Spleen (tissue), 11 donors: ENCODE measurements at regions not wholly inside any gene's neighbourhood (a gene's known extent, or its start where the extent isn't known, plus 50 kb on each side); places are given as distances from the start of the nearest gene placed in this dataset.

ENCODE experiments used
- DNase-seq: peaks from one replicate; pipeline ENCODE4 v3.0.0-alpha.2; 2020
- H3K27ac ChIP-seq, 8 donors: fragments of 200-600 bp; sonication (generic) in 7 of 8; 1 replicate in 4 of 8; 2 replicates in 4 of 8; pipeline versions ENCODE4 v1.5.0 to v1.8.0; 2016 to 2021; ENCODE audit warnings: inconsistent platforms in 4 of 8, mild to moderate bottlenecking in 4 of 8, moderate library complexity in 1 of 8
- H3K27me3 ChIP-seq, 7 donors: fragments of 200-600 bp; sonication (generic) in 6 of 7; replicated peaks in 1 of 7; 1 replicate in 4 of 7; 2 replicates in 3 of 7; pipeline versions ENCODE4 v1.5.0 to v1.8.0; 2016 to 2021; ENCODE audit warnings: inconsistent platforms in 3 of 7, mild to moderate bottlenecking in 1 of 7
- H3K36me3 ChIP-seq, 6 donors: fragments of 200-600 bp; sonication (generic) in 5 of 6; 1 replicate in 4 of 6; 2 replicates in 2 of 6; pipeline versions ENCODE4 v1.5.0 to v1.8.0; 2016 to 2021; ENCODE audit warnings: inconsistent platforms in 2 of 6
- H3K4me1 ChIP-seq, 6 donors: fragments of 200-600 bp; sonication (generic) in 5 of 6; 1 replicate in 3 of 6; 2 replicates in 3 of 6; pipeline versions ENCODE4 v1.5.0 to v1.8.0; 2016 to 2021; ENCODE audit warnings: inconsistent platforms in 3 of 6
- H3K4me3 ChIP-seq, 8 donors: fragments of 200-600 bp; sonication (generic) in 7 of 8; 1 replicate in 4 of 8; 2 replicates in 4 of 8; pipeline versions ENCODE4 v1.5.0 to v1.8.0; 2016 to 2021; ENCODE audit warnings: inconsistent platforms in 4 of 8, mild to moderate bottlenecking in 4 of 8, moderate library complexity in 2 of 8
- H3K9me3 ChIP-seq, 8 donors: fragments of 200-600 bp; sonication (generic) in 7 of 8; 1 replicate in 4 of 8; 2 replicates in 4 of 8; pipeline versions ENCODE4 v1.5.0 to v1.8.0; 2016 to 2021; ENCODE audit warnings: inconsistent platforms in 4 of 8
- POLR2A ChIP-seq, 3 donors: fragments of 450-650 bp; IDR thresholded peaks; one replicate each; pipeline ENCODE4 v1.5.1; 2017; ENCODE audit warnings: antibody characterized with exemption in 3 of 3, mild to moderate bottlenecking in 1 of 3
- POLR2AphosphoS5 ChIP-seq, 3 donors: sonication (generic); formaldehyde crosslinking; IDR thresholded peaks; one replicate each; pipeline ENCODE4 v1.5.1; 2017; ENCODE audit warnings: antibody characterized with exemption in 3 of 3
- WGBS, 5 donors: extraction: QIAGEN DNeasy Blood & Tissue Kit in 3 of 5; methylation state at CpG; one replicate each; pipeline versions ENCODE4 v1.1.5 to v1.1.7; 2013 to 2018; 5-methylcytosine and 5-hydroxymethylcytosine counted together
- intact Hi-C: fragments of 100-400 bp; cut with DNase I; formaldehyde crosslinking; loops from one replicate; pipeline ENCODE4 v1.15.0; 2023; ENCODE audit warnings: low total_unique reads
- TF ChIP-seq, protein P1 (sequence below), 11 experiments: fragments of 200-600 bp in 7 of 11; fragments of 450-650 bp in 4 of 11; sonication (generic) in 4 of 11; IDR thresholded peaks in 8 of 11; conservative IDR thresholded peaks in 3 of 11; 1 replicate in 7 of 11; 2 replicates in 4 of 11; pipeline versions ENCODE4 v1.4.0 to v1.8.0; 2016 to 2021; ENCODE audit warnings: antibody characterized with exemption in 11 of 11, inconsistent platforms in 4 of 11, mild to moderate bottlenecking in 1 of 11
- donor health status: healthy with polysubstance abuse.
- donor health status: DM: no; HTN: no; CAD: no; lungs with moderate emphysema.
- donor health status: DM: no; HTN: no; CAD: no.
- donor health status: Bipolar disorder and iron deficiency.
- donor health status: healthy.
- donor health status: DM: no; HTN: no; CAD: no.
- donor health status: DM: yes; HTN: yes; CAD: no.

- Histone ChIP-seq H3K27me3 (peaks cover 0 to 4% (median 0%) of the 10 kb centered on the region in 7 donors), H3K4me3 (no peak overlapping the region), H3K4me1 (no peaks in the 10 kb centered on the region), H3K9me3 (peaks cover 0 to 6% (median 0%) of the 10 kb centered on the region in 8 donors), H3K27ac (no peak overlapping the region), H3K36me3 (no peaks in the 10 kb centered on the region)
- no peak for DNase-seq
- TF ChIP-seq POLR2A (IDR thresholded peaks at IDR 0.05) (no peak), POLR2AphosphoS5 (IDR thresholded peaks at IDR 0.05) (no peak)
- TF ChIP-seq, protein P1, sequence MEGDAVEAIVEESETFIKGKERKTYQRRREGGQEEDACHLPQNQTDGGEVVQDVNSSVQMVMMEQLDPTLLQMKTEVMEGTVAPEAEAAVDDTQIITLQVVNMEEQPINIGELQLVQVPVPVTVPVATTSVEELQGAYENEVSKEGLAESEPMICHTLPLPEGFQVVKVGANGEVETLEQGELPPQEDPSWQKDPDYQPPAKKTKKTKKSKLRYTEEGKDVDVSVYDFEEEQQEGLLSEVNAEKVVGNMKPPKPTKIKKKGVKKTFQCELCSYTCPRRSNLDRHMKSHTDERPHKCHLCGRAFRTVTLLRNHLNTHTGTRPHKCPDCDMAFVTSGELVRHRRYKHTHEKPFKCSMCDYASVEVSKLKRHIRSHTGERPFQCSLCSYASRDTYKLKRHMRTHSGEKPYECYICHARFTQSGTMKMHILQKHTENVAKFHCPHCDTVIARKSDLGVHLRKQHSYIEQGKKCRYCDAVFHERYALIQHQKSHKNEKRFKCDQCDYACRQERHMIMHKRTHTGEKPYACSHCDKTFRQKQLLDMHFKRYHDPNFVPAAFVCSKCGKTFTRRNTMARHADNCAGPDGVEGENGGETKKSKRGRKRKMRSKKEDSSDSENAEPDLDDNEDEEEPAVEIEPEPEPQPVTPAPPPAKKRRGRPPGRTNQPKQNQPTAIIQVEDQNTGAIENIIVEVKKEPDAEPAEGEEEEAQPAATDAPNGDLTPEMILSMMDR (IDR thresholded peaks at IDR 0.05 in 8 of 11, conservative IDR thresholded peaks at IDR 0.05 in 3 of 11) = no peak
- intact Hi-C loops = no loop called here
- 37 to 85% (median 44%) methylated on average over 2 of the region's 2 CpGs for WGBS, 5 donors
Measured at GRCh38 chr1:5250336-5250735, 595.9 kb downstream of the AJAP1 start.

- TF ChIP-seq, protein P1 (IDR thresholded peaks at IDR 0.05 in 8 of 11, conservative IDR thresholded peaks at IDR 0.05 in 3 of 11) = no peak
- TF ChIP-seq POLR2AphosphoS5 (IDR thresholded peaks at IDR 0.05) = no peak
- TF ChIP-seq POLR2A (IDR thresholded peaks at IDR 0.05) = no peak
- Histone ChIP-seq H3K9me3 (no peaks in the 10 kb centered on the region), H3K27ac (no peak overlapping the region), H3K4me1 (no peaks in the 10 kb centered on the region), H3K27me3 (peaks cover 0 to 3% (median 0%) of the 10 kb centered on the region in 7 donors), H3K4me3 (no peak overlapping the region), H3K36me3 (no peaks in the 10 kb centered on the region)
- DNase-seq = no peak
- intact Hi-C loops = no loop called here
- 79 to 86% (median 84%) methylated on average over 5 of the region's 5 CpGs for WGBS, 5 donors
Measured at GRCh38 chr1:5245348-5245747, 590.9 kb downstream of the AJAP1 start.

GRCh38 chr1:5244631-5245285 lies 590.3 kb downstream of the AJAP1 start:
- WGBS, 5 donors = 78 to 83% (median 81%) methylated on average over 13 of the region's 13 CpGs
- no peaks in the 10 kb centered on the region for H3K4me1 ChIP-seq
- no peak overlapping the region for H3K27ac ChIP-seq
- peaks cover 0 to 3% (median 0%) of the 10 kb centered on the region in 7 donors for H3K27me3 ChIP-seq
- H3K9me3 ChIP-seq = no peaks in the 10 kb centered on the region
- DNase-seq = no peak
- no peaks in the 10 kb centered on the region for H3K36me3 ChIP-seq
- intact Hi-C loops = no loop called here
- H3K4me3 ChIP-seq = no peak overlapping the region
- TF ChIP-seq POLR2AphosphoS5 (IDR thresholded peaks at IDR 0.05) (no peak), POLR2A (IDR thresholded peaks at IDR 0.05) (no peak)
- TF ChIP-seq, protein P1 (IDR thresholded peaks at IDR 0.05 in 8 of 11, conservative IDR thresholded peaks at IDR 0.05 in 3 of 11) = no peak

DNA sequence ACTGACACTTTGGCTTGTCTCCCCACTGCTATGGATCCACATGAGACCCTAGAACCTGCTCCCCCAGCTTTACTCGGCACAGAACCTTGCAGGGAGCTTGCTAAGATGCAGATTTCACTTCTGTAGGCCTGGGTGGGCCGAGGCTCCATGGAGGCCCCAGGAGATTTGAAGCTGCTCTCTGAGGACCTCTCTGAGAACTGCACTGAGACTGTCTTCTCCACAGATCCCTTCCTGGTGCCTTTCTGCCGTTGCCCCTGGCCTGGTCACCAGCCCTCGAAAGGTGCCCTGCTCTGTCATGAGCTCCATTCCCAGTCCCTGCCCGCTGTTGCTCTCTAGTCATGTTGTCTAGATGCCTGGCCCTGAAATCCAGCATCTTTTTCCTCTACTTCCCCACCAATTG lies 588.4 kb downstream of the AJAP1 start:
- DNase-seq = no peak

More for the DNA sequence above, 588.4 kb downstream of the AJAP1 start:
- Histone ChIP-seq H3K27me3 (peaks cover 0 to 3% (median 0%) of the 10 kb centered on the region in 7 donors), H3K4me1 (no peaks in the 10 kb centered on the region), H3K27ac (no peak overlapping the region), H3K36me3 (no peaks in the 10 kb centered on the region), H3K9me3 (no peaks in the 10 kb centered on the region), H3K4me3 (no peak overlapping the region)
- intact Hi-C loops = no loop called here
- WGBS, 5 donors = 45 to 76% (median 48%) methylated on average over 4 to 5 of the region's 5 CpGs
- TF ChIP-seq, protein P1 (IDR thresholded peaks at IDR 0.05 in 8 of 11, conservative IDR thresholded peaks at IDR 0.05 in 3 of 11) = no peak
- no peak for TF ChIP-seq POLR2A (IDR thresholded peaks at IDR 0.05)
- no peak for TF ChIP-seq POLR2AphosphoS5 (IDR thresholded peaks at IDR 0.05)
